HG03045 (cell line): ENCODE measurements at regions not wholly inside any gene's neighbourhood (a gene's known extent, or its start where the extent isn't known, plus 50 kb on each side); places are given as distances from the start of the nearest gene placed in this dataset.

ENCODE experiments used
- ATAC-seq: cut with Tn5 transposase; IDR thresholded peaks from one replicate; pipeline ENCODE4 v1.9.1; 2021; ENCODE audit warnings: mild to moderate bottlenecking, moderate library complexity; ENCODE audit not compliant: unreplicated experiment

GRCh38 chr1:239023732-239024360, 362.5 kb upstream of the CHRM3 start:
- ATAC-seq, result no peak

GRCh38 chr1:239016337-239016736, 370.0 kb upstream of the CHRM3 start:
- ATAC-seq, result no peak

- no peak for ATAC-seq
Observed at GRCh38 chr1:239011382-239011781, 375.0 kb upstream of the CHRM3 start.

GRCh38 chr1:239008568-239008967, 377.8 kb upstream of the CHRM3 start:
- ATAC-seq, result no peak

GRCh38 chr1:239006276-239006675, 380.1 kb upstream of the CHRM3 start:
- no peak for ATAC-seq

- no peak for ATAC-seq
Observed at GRCh38 chr1:238999944-239000343, 386.4 kb upstream of the CHRM3 start.

GRCh38 chr1:238998577-238998976, 387.8 kb upstream of the CHRM3 start:
- no peak for ATAC-seq

- no peak for ATAC-seq
Observed at GRCh38 chr1:238991765-238992495, 394.4 kb upstream of the CHRM3 start.

- ATAC-seq, result no peak
Observed at GRCh38 chr1:238985312-238985711, 401.1 kb upstream of the CHRM3 start.

- no peak for ATAC-seq
Observed at GRCh38 chr1:238982736-238983135, 403.6 kb upstream of the CHRM3 start.

- ATAC-seq, result no peak
Observed at GRCh38 chr1:238981317-238981933, 404.9 kb upstream of the CHRM3 start.

- ATAC-seq, result no peak
Observed at GRCh38 chr1:238980053-238980452, 406.3 kb upstream of the CHRM3 start.

- no peak for ATAC-seq
Observed at GRCh38 chr1:238964631-238965030, 421.7 kb upstream of the CHRM3 start.

- no peak for ATAC-seq
Observed at GRCh38 chr1:238962941-238963340, 423.4 kb upstream of the CHRM3 start.

- no peak for ATAC-seq
Observed at GRCh38 chr1:238961790-238962189, 424.6 kb upstream of the CHRM3 start.

GRCh38 chr1:238960071-238960470, 426.3 kb upstream of the CHRM3 start:
- ATAC-seq, result no peak

GRCh38 chr1:238955934-238956333, 430.4 kb upstream of the CHRM3 start:
- ATAC-seq, result no peak

GRCh38 chr1:238954865-238955264, 431.5 kb upstream of the CHRM3 start:
- ATAC-seq, result no peak

- ATAC-seq, result no peak
Observed at GRCh38 chr1:238953448-238954010, 432.8 kb upstream of the CHRM3 start.

- no peak for ATAC-seq
Observed at GRCh38 chr1:238951809-238952208, 434.6 kb upstream of the CHRM3 start.

GRCh38 chr1:238950784-238951183, 435.6 kb upstream of the CHRM3 start:
- no peak for ATAC-seq

GRCh38 chr1:238950017-238950416, 436.4 kb upstream of the CHRM3 start:
- no peak for ATAC-seq
